Glutamatergic neuron (in vitro differentiated cells): ENCODE measurements at regions not wholly inside any gene's neighbourhood (a gene's known extent, or its start where the extent isn't known, plus 50 kb on each side); places are given as distances from the start of the nearest gene placed in this dataset.
"Not testable (repeated sequence)": the region's sequence is repeated elsewhere in the genome, so short reads cannot be mapped to it uniquely, and the experiment has no call there.

ENCODE experiments used
- DNase-seq: peaks from one replicate; pipeline ENCODE4 v3.0.0; 2022
- H3K27ac Mint-ChIP-seq: one replicate; pipeline ENCODE4 v1.8.0; 2020; ENCODE audit warnings: mild to moderate bottlenecking, mixed read lengths, inconsistent platforms; ENCODE audit not compliant: unreplicated experiment
- H3K27me3 Mint-ChIP-seq: one replicate; pipeline ENCODE4 v1.8.0; 2020; ENCODE audit warnings: mild to moderate bottlenecking, moderate library complexity, mixed read lengths, inconsistent platforms; ENCODE audit not compliant: unreplicated experiment
- H3K36me3 Mint-ChIP-seq: one replicate; pipeline ENCODE4 v1.8.0; 2020; ENCODE audit warnings: mild to moderate bottlenecking, mixed read lengths, inconsistent platforms; ENCODE audit not compliant: unreplicated experiment
- H3K4me1 Mint-ChIP-seq: one replicate; pipeline ENCODE4 v1.8.0; 2020; ENCODE audit warnings: mild to moderate bottlenecking, low read depth, mixed read lengths, inconsistent platforms; ENCODE audit not compliant: unreplicated experiment
- H3K4me3 Mint-ChIP-seq: one replicate; pipeline ENCODE4 v1.8.0; 2020; ENCODE audit warnings: mild to moderate bottlenecking, mixed read lengths, inconsistent platforms; ENCODE audit not compliant: unreplicated experiment
- H3K9me3 Mint-ChIP-seq: one replicate; pipeline ENCODE4 v1.8.0; 2020; ENCODE audit warnings: mild to moderate bottlenecking, moderate library complexity, mixed read lengths, inconsistent platforms; ENCODE audit not compliant: unreplicated experiment
- TF ChIP-seq, protein P1 (sequence below): fragments of 200-600 bp; sonication (generic); IDR thresholded peaks from one replicate; pipeline ENCODE4 v1.5.0; 2021; ENCODE audit not compliant: partially characterized antibody, unreplicated experiment

DNA sequence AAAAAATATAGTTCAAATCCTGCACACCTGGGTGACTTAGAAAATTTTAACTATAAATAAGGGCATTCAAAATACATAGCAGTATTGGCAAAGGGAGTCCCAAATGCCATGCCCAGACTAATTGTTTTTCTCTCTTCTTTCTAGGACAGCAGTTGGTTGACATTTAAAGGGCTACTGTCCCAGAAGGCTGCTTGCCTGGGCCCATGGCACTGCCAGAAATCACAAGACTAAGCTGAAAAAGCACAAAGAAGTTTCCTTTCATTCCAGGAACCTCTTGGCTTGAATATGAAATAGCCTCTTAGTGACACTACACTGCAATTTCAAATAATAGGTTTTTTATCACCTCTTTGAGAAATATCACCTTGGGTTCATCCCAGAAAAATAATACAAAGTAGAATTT lies 388.9 kb upstream of the TRPC7 start:
- H3K4me1 Mint-ChIP-seq = no peaks in the 10 kb centered on the region
- DNase-seq = no peak
- H3K4me3 Mint-ChIP-seq = no peak overlapping the region
- H3K9me3 Mint-ChIP-seq = peaks cover 1% of the 10 kb centered on the region
- H3K27me3 Mint-ChIP-seq = no peaks in the 10 kb centered on the region
- H3K36me3 Mint-ChIP-seq = no peaks in the 10 kb centered on the region
- TF ChIP-seq, protein P1, sequence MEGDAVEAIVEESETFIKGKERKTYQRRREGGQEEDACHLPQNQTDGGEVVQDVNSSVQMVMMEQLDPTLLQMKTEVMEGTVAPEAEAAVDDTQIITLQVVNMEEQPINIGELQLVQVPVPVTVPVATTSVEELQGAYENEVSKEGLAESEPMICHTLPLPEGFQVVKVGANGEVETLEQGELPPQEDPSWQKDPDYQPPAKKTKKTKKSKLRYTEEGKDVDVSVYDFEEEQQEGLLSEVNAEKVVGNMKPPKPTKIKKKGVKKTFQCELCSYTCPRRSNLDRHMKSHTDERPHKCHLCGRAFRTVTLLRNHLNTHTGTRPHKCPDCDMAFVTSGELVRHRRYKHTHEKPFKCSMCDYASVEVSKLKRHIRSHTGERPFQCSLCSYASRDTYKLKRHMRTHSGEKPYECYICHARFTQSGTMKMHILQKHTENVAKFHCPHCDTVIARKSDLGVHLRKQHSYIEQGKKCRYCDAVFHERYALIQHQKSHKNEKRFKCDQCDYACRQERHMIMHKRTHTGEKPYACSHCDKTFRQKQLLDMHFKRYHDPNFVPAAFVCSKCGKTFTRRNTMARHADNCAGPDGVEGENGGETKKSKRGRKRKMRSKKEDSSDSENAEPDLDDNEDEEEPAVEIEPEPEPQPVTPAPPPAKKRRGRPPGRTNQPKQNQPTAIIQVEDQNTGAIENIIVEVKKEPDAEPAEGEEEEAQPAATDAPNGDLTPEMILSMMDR = no peak
- no peak overlapping the region for H3K27ac Mint-ChIP-seq

DNA sequence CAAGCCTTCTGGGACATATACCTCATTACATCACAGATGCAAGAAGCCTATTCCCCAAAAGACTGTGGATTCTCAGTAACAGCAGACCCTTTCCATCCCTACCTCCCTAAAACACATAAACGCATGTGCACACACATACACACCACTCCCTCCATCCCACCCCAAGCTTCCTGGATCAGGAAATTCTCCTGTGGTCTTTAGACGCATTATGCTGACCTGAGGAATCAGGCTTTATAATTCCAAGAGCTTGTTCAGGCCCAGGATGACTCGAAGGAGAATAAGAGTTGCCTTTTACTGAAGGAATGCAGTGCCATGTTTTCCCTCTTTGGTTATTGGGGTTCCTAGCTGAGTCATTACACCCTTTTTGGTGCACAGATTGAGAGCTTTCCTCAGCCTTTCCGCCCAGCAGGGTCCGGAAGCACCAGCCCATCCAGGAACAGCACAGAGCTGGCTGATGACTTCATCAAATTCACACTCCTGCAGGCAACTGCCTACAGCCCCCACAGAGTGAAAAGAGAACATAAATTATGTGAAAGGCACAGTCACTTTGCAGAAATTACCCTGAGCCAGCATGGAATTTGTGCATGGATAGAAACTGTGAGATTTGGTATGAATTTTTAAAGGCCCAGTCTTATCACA lies 385.0 kb upstream of the TRPC7 start:
- Mint-ChIP-seq H3K27me3 (no peaks in the 10 kb centered on the region), H3K27ac (no peak overlapping the region), H3K36me3 (no peaks in the 10 kb centered on the region), H3K9me3 (peaks cover 1% of the 10 kb centered on the region), H3K4me1 (no peaks in the 10 kb centered on the region), H3K4me3 (no peak overlapping the region)
- TF ChIP-seq, protein P1 = no peak
- DNase-seq = no peak

DNA sequence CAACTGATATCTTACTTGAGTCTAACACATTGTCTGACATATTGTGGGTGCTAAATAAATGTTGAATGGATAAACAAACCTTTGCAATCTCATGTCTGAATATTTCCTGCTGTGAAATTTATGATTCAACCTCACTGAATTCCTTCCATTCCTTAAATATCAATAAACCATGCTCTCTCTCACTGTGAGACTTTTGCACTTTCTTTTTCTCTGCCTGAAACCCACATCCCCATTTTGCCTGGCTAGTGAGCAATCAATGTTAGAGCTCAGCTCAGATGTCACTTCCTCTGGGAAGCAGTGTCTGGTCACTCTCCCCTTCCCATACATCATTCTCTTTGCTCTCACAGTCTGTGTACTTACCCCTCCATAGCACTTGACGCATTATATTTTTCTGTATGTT lies 383.7 kb upstream of the TRPC7 start:
- H3K9me3 Mint-ChIP-seq = peaks cover 1% of the 10 kb centered on the region
- no peak overlapping the region for H3K27ac Mint-ChIP-seq
- peaks cover under 1% of the 10 kb centered on the region for H3K36me3 Mint-ChIP-seq
- H3K4me3 Mint-ChIP-seq = no peak overlapping the region
- H3K4me1 Mint-ChIP-seq = no peaks in the 10 kb centered on the region
- no peaks in the 10 kb centered on the region for H3K27me3 Mint-ChIP-seq
- DNase-seq = no peak
- TF ChIP-seq, protein P1 = no peak

DNA sequence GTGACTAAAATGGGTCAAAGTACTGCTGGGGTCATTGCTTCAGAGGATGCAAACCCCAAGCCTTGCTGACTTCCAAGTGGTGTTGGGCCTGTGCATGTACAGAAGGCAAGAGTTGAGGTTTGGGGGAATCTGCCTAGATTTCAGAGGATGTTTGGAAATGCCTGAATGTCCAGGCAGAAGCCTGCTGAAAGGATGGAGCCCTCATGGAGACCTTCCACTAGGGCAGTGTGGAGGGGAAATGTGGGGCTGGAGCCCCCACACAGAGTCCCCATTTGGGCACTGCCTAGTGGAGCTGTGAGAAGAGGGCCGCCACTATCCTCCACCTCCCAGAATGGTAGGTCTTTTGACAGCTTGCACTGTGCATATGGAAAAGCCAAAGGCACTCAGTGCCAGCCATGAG lies 377.7 kb upstream of the TRPC7 start:
- peaks cover 20% of the 10 kb centered on the region for H3K36me3 Mint-ChIP-seq
- no peak overlapping the region for H3K27ac Mint-ChIP-seq
- no peak for DNase-seq
- H3K27me3 Mint-ChIP-seq = no peaks in the 10 kb centered on the region
- no peaks in the 10 kb centered on the region for H3K4me1 Mint-ChIP-seq
- H3K4me3 Mint-ChIP-seq = no peak overlapping the region
- TF ChIP-seq, protein P1 = no peak
- peaks cover 6% of the 10 kb centered on the region for H3K9me3 Mint-ChIP-seq

DNA sequence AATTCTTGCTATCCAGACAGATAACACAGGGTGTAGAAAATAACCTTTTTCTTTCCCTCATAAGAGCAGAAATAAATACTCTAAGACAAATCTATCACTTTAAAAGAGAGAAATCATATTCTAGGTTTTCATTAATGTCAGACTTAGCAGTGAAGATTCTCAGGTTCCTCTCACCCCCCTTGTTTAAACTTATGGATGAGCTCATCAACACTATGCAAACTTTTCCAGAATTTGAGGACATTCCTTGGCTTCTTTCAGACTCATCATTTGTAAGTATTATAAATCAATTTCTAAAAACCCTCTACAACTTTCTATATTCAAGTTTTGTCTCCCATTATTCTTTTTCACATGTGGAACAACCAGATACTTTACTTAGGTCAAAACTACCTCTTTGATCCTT lies 374.9 kb upstream of the TRPC7 start:
- H3K4me1 Mint-ChIP-seq = no peaks in the 10 kb centered on the region
- no peak for DNase-seq
- no peaks in the 10 kb centered on the region for H3K27me3 Mint-ChIP-seq
- H3K27ac Mint-ChIP-seq = no peak overlapping the region
- no peak overlapping the region for H3K4me3 Mint-ChIP-seq
- peaks cover 20% of the 10 kb centered on the region for H3K36me3 Mint-ChIP-seq
- TF ChIP-seq, protein P1 = no peak
- peaks cover 6% of the 10 kb centered on the region for H3K9me3 Mint-ChIP-seq

DNA sequence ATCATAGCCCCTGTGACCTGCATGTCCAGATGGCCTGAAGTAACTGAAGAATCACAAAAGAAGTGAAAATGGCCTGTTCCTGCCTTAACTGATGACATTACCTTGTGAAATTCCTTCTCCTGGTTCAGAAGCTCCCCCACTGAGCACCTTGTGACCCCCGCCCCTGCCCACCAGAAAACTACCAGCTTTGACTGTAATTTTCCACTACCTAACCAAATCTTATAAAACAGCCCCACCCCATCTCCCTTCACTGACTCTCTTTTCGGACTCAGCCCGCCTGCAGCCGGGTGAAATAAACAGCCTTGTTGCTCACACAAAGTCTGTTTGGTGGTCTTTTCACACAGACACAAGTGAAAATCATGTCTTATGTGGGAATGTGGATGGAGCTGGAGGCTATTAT lies 373.9 kb upstream of the TRPC7 start:
- not testable (repeated sequence) for H3K27me3 Mint-ChIP-seq, H3K4me1 Mint-ChIP-seq, H3K27ac Mint-ChIP-seq, H3K9me3 Mint-ChIP-seq, H3K4me3 Mint-ChIP-seq, DNase-seq
- H3K36me3 Mint-ChIP-seq = peaks cover 20% of the 10 kb centered on the region
